ENCODE measurements at regions not wholly inside any gene's neighbourhood (a gene's known extent, or its start where the extent isn't known, plus 50 kb on each side); places are given as distances from the start of the nearest gene placed in this dataset.

- Mint-ChIP-seq H3K9me3 (peaks cover 33% of the 10 kb centered on the region), H3K27ac (no peak overlapping the region), H3K4me3 (no peak overlapping the region), H3K4me1 (ENCODE audit: low read depth in 2 of 2) (no peaks in the 10 kb centered on the region), H3K27me3 (no peaks in the 10 kb centered on the region), H3K36me3 (peaks cover 13% of the 10 kb centered on the region)
- DNase-seq (ENCODE audit: low spot score) (no peak), ATAC-seq (no peak)
Observed at GRCh38 chr4:159743971-159744370, 641.1 kb downstream of the RAPGEF2 start.

- H3K9me3 Mint-ChIP-seq: peaks cover 18% of the 10 kb centered on the region
Observed at GRCh38 chr4:159747983-159748382, 645.1 kb downstream of the RAPGEF2 start.

GRCh38 chr4:159748834-159749444 lies 646.1 kb downstream of the RAPGEF2 start:
- ATAC-seq (no peak), DNase-seq (ENCODE audit: low spot score) (no peak)
- no peak overlapping the region for H3K4me3 Mint-ChIP-seq
- H3K27ac Mint-ChIP-seq: no peak overlapping the region
- H3K36me3 Mint-ChIP-seq: no peaks in the 10 kb centered on the region
- no peaks in the 10 kb centered on the region for H3K27me3 Mint-ChIP-seq
- H3K4me1 Mint-ChIP-seq (ENCODE audit: low read depth in 2 of 2): no peaks in the 10 kb centered on the region
- peaks cover 17% of the 10 kb centered on the region for H3K9me3 Mint-ChIP-seq

More at GRCh38 chr4:159747983-159748382, 645.1 kb downstream of the RAPGEF2 start:
- no peaks in the 10 kb centered on the region for H3K4me1 Mint-ChIP-seq (ENCODE audit: low read depth in 2 of 2)
- H3K27ac Mint-ChIP-seq: no peak overlapping the region
- no peaks in the 10 kb centered on the region for H3K27me3 Mint-ChIP-seq
- no peak for DNase-seq (ENCODE audit: low spot score)
- no peak overlapping the region for H3K4me3 Mint-ChIP-seq
- no peaks in the 10 kb centered on the region for H3K36me3 Mint-ChIP-seq
- peak; percentile 27 to 50 for ATAC-seq

- Mint-ChIP-seq H3K36me3 (peaks cover 4% of the 10 kb centered on the region), H3K9me3 (peaks cover 15% of the 10 kb centered on the region), H3K27ac (no peak overlapping the region), H3K4me3 (no peak overlapping the region), H3K4me1 (ENCODE audit: low read depth in 2 of 2) (no peaks in the 10 kb centered on the region), H3K27me3 (no peaks in the 10 kb centered on the region)
- DNase-seq (ENCODE audit: low spot score) (no peak), ATAC-seq (no peak)
Observed at GRCh38 chr4:159757499-159757898, 654.6 kb downstream of the RAPGEF2 start.

GRCh38 chr4:159758061-159758460 lies 655.2 kb downstream of the RAPGEF2 start:
- ATAC-seq (no peak), DNase-seq (ENCODE audit: low spot score) (no peak)
- no peaks in the 10 kb centered on the region for H3K4me1 Mint-ChIP-seq (ENCODE audit: low read depth in 2 of 2)
- H3K36me3 Mint-ChIP-seq: peaks cover 4% of the 10 kb centered on the region
- peaks cover 15% of the 10 kb centered on the region for H3K9me3 Mint-ChIP-seq
- H3K27ac Mint-ChIP-seq: no peak overlapping the region
- H3K4me3 Mint-ChIP-seq: no peak overlapping the region
- H3K27me3 Mint-ChIP-seq: no peaks in the 10 kb centered on the region

GRCh38 chr4:159762672-159763071 lies 659.8 kb downstream of the RAPGEF2 start:
- Mint-ChIP-seq H3K36me3 (no peaks in the 10 kb centered on the region), H3K9me3 (peaks cover 6% of the 10 kb centered on the region), H3K4me1 (ENCODE audit: low read depth in 2 of 2) (no peaks in the 10 kb centered on the region), H3K4me3 (no peak overlapping the region), H3K27me3 (no peaks in the 10 kb centered on the region), H3K27ac (no peak overlapping the region)
- ATAC-seq (no peak), DNase-seq (ENCODE audit: low spot score) (no peak)

GRCh38 chr4:159764343-159764952 lies 661.6 kb downstream of the RAPGEF2 start:
- no peak for DNase-seq (ENCODE audit: low spot score)
- no peak overlapping the region for H3K4me3 Mint-ChIP-seq
- ATAC-seq: no peak
- no peaks in the 10 kb centered on the region for H3K9me3 Mint-ChIP-seq
- no peaks in the 10 kb centered on the region for H3K36me3 Mint-ChIP-seq
- H3K27ac Mint-ChIP-seq: no peak overlapping the region
- H3K4me1 Mint-ChIP-seq (ENCODE audit: low read depth in 2 of 2): no peaks in the 10 kb centered on the region
- no peaks in the 10 kb centered on the region for H3K27me3 Mint-ChIP-seq

- no peak for ATAC-seq
- H3K27ac Mint-ChIP-seq: no peak overlapping the region
- H3K4me1 Mint-ChIP-seq (ENCODE audit: low read depth in 2 of 2): no peaks in the 10 kb centered on the region
- DNase-seq (ENCODE audit: low spot score): no peak
- H3K9me3 Mint-ChIP-seq: no peaks in the 10 kb centered on the region
- no peaks in the 10 kb centered on the region for H3K27me3 Mint-ChIP-seq
- no peak overlapping the region for H3K4me3 Mint-ChIP-seq
- H3K36me3 Mint-ChIP-seq: no peaks in the 10 kb centered on the region
Observed at GRCh38 chr4:159765382-159765781, 662.5 kb downstream of the RAPGEF2 start.

- Mint-ChIP-seq H3K27ac (no peak overlapping the region), H3K9me3 (no peaks in the 10 kb centered on the region), H3K27me3 (no peaks in the 10 kb centered on the region), H3K4me3 (no peak overlapping the region), H3K4me1 (ENCODE audit: low read depth in 2 of 2) (no peaks in the 10 kb centered on the region), H3K36me3 (no peaks in the 10 kb centered on the region)
- DNase-seq (ENCODE audit: low spot score) (no peak), ATAC-seq (no peak)
Observed at GRCh38 chr4:159766241-159766640, 663.4 kb downstream of the RAPGEF2 start.

GRCh38 chr4:159767406-159767805 lies 664.5 kb downstream of the RAPGEF2 start:
- no peaks in the 10 kb centered on the region for H3K27me3 Mint-ChIP-seq
- H3K27ac Mint-ChIP-seq: no peak overlapping the region
- no peaks in the 10 kb centered on the region for H3K4me1 Mint-ChIP-seq (ENCODE audit: low read depth in 2 of 2)
- no peaks in the 10 kb centered on the region for H3K36me3 Mint-ChIP-seq
- no peak overlapping the region for H3K4me3 Mint-ChIP-seq
- no peak for DNase-seq (ENCODE audit: low spot score)
- no peaks in the 10 kb centered on the region for H3K9me3 Mint-ChIP-seq
- no peak for ATAC-seq

- Mint-ChIP-seq H3K4me1 (ENCODE audit: low read depth in 2 of 2) (no peaks in the 10 kb centered on the region), H3K36me3 (no peaks in the 10 kb centered on the region), H3K4me3 (no peak overlapping the region), H3K27me3 (no peaks in the 10 kb centered on the region), H3K9me3 (no peaks in the 10 kb centered on the region), H3K27ac (no peak overlapping the region)
- DNase-seq (ENCODE audit: low spot score): no peak
- ATAC-seq: no peak
Observed at GRCh38 chr4:159768016-159768415, 665.1 kb downstream of the RAPGEF2 start.

GRCh38 chr4:159770401-159770800 lies 667.5 kb downstream of the RAPGEF2 start:
- no peaks in the 10 kb centered on the region for H3K9me3 Mint-ChIP-seq
- H3K27me3 Mint-ChIP-seq: no peaks in the 10 kb centered on the region
- H3K36me3 Mint-ChIP-seq: no peaks in the 10 kb centered on the region
- DNase-seq (ENCODE audit: low spot score) (no peak), ATAC-seq (no peak)
- H3K4me3 Mint-ChIP-seq: no peak overlapping the region
- no peaks in the 10 kb centered on the region for H3K4me1 Mint-ChIP-seq (ENCODE audit: low read depth in 2 of 2)
- no peak overlapping the region for H3K27ac Mint-ChIP-seq

GRCh38 chr4:159770969-159771368 lies 668.1 kb downstream of the RAPGEF2 start:
- no peak overlapping the region for H3K27ac Mint-ChIP-seq
- H3K27me3 Mint-ChIP-seq: no peaks in the 10 kb centered on the region
- no peaks in the 10 kb centered on the region for H3K36me3 Mint-ChIP-seq
- H3K9me3 Mint-ChIP-seq: peaks cover under 1% of the 10 kb centered on the region
- no peak overlapping the region for H3K4me3 Mint-ChIP-seq
- no peaks in the 10 kb centered on the region for H3K4me1 Mint-ChIP-seq (ENCODE audit: low read depth in 2 of 2)
- DNase-seq (ENCODE audit: low spot score) (no peak), ATAC-seq (no peak)

GRCh38 chr4:159776961-159777360 lies 674.1 kb downstream of the RAPGEF2 start:
- Mint-ChIP-seq H3K27me3 (no peaks in the 10 kb centered on the region), H3K4me3 (no peak overlapping the region), H3K36me3 (no peaks in the 10 kb centered on the region), H3K9me3 (peaks cover 3% of the 10 kb centered on the region), H3K4me1 (ENCODE audit: low read depth in 2 of 2) (no peaks in the 10 kb centered on the region), H3K27ac (no peak overlapping the region)
- ATAC-seq: no peak
- DNase-seq (ENCODE audit: low spot score): no peak

GRCh38 chr4:159777689-159778088 lies 674.8 kb downstream of the RAPGEF2 start:
- peaks cover 3% of the 10 kb centered on the region for H3K9me3 Mint-ChIP-seq
- ATAC-seq (no peak), DNase-seq (ENCODE audit: low spot score) (no peak)
- no peaks in the 10 kb centered on the region for H3K27me3 Mint-ChIP-seq
- H3K36me3 Mint-ChIP-seq: no peaks in the 10 kb centered on the region
- H3K4me3 Mint-ChIP-seq: no peak overlapping the region
- no peaks in the 10 kb centered on the region for H3K4me1 Mint-ChIP-seq (ENCODE audit: low read depth in 2 of 2)
- H3K27ac Mint-ChIP-seq: no peak overlapping the region

Measured in natural killer cell treated with Interleukin-12 subunit alpha and Interleukin-12 subunit beta and Interleukin-15 and Interleukin-18, amount 100 ng/mL, for 72 hours (primary cell).